ENCODE measurements at regions not wholly inside any gene's neighbourhood (a gene's known extent, or its start where the extent isn't known, plus 50 kb on each side); places are given as distances from the start of the nearest gene placed in this dataset.

- no peak for DNase-seq
Observed at GRCh38 chr6:5946701-5947100, 60.0 kb downstream of the NRN1 start.

- DNase-seq: no peak
Observed at GRCh38 chr6:5946181-5946580, 60.5 kb downstream of the NRN1 start.

DNA sequence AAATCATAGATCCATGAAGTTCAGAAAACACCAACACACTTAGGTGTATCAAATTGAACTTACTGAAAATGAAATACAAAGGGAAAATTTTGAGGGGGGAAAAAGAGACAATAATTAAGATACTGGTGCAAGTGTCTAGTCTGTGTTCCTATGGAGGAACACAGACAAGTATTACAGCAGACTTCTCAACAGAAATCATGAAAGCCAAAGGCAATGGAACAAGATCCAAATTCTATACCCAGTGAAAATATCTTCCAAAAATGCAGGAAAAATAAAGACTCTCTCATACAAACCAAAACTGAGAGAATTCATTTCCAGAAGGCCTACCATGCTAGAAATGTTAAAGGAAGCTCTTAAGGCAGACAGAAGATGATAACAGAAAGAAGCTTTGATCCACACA is 63.1 kb downstream of the NRN1 start:
- DNase-seq: no peak

GRCh38 chr6:5942591-5942990 is 64.1 kb downstream of the NRN1 start:
- DNase-seq: no peak

- no peak for DNase-seq
Observed at GRCh38 chr6:5941188-5941587, 65.5 kb downstream of the NRN1 start.

DNA sequence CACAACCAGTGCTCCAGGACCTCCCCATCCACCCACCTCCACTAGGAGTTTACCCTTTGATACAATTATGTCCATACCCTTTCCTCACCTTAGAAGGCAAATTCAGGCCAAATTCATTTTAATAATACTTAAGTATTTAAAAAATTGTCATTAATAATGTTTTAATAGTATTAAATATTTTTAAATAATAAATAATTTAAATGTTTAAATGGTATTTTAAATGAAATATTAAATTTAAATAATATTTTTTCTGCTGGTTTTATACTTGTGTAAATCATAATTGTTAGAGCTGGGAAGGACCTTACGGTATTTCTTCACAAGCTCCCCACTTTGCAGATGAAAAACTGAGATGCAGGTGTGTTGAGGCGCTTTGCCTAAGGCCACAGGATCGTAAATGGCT is 67.8 kb downstream of the NRN1 start:
- no peak for DNase-seq

DNA sequence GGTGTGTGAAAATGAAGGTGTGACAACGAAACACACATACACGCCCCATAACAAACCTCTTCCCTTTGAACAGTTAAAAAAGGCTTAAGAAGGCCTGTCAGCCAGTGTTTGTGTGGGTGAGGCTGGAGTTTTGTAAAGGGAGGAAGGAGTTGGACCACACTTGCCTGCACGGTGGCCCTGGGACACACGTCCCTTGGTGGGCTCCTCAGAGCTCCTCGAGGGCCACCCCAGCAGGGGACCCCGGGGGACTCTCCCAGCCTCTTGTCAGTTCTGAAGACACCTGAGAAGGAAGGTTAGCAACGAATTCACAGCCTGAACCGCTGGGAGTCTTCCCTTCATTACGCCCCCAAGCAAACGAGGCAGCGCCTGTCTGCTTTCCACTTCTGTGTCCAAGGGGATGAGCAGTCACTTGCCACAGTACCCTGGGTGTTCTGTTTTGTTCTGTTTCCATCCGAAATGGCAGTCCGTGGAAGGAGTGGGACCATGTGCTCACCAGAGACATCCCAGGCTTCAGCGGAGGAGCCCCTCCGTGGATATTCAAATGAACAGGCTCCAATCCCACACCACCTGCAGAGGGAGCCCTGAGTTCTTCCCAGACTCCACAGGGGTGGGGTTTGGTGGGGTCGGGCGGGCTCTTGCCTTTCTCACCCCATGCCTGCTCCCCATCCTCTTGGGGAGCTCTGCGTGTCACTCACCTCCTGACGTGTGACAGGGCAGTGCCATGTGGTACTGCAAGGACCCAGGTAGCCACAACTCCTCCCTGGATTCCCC is 68.6 kb downstream of the NRN1 start:
- DNase-seq: no peak

GRCh38 chr6:5937169-5937909 is 69.4 kb downstream of the NRN1 start:
- no peak for DNase-seq

DNA sequence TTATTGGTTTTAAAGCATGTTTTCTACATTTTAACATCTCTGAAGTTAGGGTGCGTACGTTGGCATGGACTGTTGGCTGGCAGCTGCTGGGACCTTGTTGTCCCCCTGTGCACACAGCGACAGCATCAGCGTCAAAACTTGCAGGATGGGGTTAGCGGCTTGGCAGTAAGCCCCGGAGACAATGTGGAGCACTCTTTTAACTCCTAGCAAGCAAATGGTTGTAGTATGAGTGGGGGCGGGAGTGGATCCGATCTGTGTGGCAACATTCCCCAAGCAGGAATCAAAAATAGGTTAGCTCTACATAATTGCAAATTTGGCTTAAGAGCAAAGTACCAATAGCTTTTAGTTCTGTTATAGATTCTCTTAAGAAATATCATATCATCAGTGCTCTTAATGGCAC is 70.1 kb downstream of the NRN1 start:
- DNase-seq: no peak

GRCh38 chr6:5936140-5936539 is 70.6 kb downstream of the NRN1 start:
- no peak for DNase-seq

GRCh38 chr6:5930968-5931367 is 75.8 kb downstream of the NRN1 start:
- no peak for DNase-seq

DNA sequence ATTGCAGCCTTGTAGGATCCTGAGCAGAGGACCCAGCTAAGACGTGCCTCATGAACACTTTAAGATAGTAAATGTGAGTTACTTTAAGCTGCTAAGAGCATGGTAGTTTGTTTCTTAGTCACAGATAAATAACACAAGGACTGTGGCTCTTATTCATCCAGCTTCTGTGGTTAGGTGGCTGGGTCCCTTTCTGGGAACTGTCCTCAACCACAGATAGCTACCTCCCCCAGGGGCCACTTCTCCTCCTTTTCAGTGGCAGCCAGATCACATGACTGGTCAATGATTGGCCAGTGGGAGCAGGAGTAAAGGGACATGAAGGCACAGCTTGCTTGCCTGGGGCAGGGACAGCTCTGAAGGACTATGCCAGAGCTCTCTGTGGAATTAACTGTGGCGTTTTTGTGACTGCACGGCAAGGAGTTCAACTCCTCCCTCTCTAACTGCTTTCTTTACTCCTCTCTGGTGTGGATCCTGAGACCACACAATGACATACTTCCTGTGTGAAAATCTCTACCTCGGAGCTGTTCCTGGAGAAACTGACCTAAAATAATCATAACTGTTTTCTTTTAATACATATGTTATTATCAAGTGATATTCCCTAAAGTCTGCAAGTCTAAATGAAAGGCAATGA is 76.5 kb downstream of the NRN1 start:
- no peak for DNase-seq

GRCh38 chr6:5923840-5924239 is 82.9 kb downstream of the NRN1 start:
- DNase-seq: no peak

DNA sequence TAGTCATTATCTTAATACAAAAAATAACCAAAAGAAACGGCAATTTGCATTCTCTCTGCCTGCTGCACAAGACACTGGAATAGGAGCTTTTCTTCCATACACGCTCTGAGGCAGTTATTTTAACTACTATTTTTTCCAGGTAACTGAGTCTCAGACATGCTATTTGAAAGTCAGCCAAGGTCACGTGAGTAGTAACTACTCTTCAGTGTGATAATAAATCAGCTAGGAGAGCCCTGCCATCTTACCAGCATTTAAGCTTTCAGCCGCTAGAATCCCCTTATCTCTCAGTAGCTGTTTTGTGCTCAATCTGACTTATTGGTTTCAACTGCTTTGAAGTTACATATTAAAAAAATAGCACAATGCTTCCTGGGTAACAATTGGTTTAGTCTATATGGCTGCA is 84.5 kb downstream of the NRN1 start:
- no peak for DNase-seq

- no peak for DNase-seq
Observed at GRCh38 chr6:5909721-5910120, 97.0 kb downstream of the NRN1 start.

DNA sequence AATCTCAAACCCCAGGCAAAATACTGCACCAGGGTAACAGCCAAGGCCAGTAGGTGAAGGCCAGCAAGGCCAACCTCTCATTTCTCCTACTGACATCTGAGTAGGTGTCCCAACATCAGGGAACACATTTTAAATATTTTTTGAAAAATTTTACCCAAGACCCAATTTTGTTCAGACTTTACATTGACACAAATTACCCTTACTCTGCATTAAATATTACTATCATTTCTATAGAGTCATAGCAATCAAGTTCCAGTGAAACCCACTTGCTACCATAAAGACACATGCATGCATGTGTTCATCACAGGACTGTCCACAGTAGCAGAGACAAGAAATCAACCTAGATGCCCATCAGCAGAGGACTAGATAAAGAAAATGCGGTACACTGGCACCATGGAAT is 99.9 kb downstream of the NRN1 start:
- no peak for DNase-seq

GRCh38 chr6:5906340-5906670 is 100.4 kb downstream of the NRN1 start:
- DNase-seq: no peak

DNA sequence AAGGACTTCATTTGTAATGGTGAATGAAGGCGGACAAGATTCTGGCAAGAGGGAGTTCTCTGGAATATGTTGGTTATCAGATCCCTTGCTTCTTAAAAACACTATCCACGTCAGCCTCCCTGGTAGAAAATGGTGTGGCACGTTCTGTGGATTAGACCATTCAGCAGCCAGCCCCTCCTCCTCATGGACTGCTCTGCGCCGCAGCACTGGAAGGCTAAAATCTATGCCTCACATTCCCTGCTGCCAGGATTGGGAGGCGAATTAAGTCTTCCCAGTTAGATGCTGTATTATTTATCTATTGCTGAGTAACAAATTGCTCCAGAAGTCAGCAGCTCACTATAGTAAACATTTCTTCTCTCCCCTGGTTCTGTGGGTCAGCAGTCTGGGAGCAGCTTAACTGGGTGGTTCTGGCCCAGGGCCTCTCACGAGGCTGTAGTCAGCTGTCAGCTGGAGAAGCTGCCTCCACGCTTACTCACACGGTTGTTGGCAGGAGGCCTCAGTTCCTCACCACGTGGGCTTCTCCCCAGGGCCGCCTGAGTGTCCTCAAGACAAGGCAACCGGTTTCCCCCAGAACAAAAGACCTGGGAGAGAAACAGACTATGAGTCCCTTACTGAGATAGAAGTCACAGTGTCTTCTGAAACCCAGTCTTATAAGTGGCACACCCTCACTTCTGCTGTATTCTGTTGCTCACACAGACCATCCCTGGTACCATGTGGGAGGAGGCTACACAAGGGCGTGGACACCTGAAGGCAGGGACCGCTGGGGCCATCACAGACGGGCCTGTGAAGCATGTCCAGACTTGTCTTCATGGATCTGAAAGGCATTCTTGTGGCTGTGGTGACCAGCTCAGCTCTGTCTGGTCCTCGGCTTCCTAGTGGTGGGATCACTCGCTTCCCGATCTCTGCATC is 101.0 kb downstream of the NRN1 start:
- no peak for DNase-seq

DNA sequence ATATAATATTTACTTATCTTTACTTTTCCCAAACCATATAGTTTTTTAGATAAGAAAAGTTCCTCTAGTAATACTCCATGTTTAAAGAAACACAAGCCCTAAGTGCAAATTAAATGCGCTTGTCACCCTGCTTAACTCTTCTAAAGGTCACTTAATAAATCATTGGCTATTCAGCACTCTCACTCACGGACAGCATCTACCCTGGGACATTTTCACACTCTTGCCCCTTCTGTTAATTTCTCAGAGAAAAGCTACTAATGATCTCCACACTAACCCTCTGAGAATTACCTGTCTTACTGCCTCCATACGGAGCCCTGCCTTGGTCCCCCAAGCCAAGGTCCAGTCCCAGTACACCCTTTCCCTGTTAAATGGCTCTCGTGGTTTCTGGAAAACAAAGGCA is 102.2 kb downstream of the NRN1 start:
- DNase-seq: no peak

DNA sequence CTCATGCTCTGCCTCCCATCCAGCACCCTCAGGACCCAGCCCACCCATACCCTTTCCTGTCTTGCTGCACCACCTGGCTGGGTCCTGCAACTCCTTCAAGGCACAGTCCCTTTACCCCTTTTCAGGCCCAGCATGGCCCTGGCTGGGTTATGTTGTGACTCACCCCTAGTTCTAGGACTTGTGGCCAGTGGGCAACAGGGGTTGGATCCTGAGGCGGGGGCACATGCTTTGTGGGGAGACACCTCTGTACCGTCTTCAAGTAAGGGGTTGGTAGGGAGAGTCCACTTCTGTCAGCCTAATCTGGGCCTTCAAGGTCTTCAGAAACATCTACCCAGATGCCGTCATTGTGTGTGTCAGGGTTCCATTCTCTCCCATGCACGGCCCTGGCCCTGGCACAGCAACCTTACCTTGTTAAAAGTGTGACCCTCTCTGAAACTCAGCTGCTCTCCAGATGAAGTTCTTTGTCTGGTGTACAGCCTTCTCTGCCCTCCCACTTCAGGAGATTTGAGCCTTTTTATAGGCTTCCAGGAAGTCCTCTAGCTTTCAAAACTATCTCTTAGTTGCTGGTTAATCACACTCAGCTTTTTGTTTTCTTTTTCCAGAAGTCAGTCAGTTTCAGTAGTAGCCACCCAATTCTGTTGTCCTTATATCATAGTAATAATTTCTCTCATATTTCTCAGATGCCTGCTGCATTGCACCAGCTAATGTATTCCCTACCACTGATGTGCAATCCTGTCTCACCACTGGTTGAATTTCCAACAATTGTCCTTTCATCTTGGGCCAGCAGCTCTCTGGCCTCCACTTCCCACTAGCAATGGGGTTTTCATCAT is 107.3 kb downstream of the NRN1 start:
- no peak for DNase-seq

DNA sequence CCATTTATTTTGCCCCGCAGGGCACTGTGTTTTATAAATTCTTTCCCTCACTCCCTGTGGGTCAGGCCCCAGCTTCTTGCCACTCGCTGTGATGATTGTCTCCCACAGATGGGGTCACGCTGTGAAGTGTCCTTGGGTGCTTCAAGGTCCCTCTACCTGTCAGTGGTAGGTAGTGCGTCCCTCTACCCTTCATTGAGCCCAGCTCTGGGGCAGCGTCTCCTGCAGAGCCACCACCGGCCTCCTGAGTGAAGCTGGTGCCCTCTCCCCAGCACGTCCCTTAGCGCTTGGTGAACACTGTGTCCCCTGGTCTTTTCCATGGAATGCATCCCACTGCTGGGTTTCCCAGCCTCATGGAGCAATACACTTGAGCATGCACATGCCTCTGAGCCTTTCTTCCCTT is 108.2 kb downstream of the NRN1 start:
- DNase-seq: no peak

- DNase-seq: no peak
Observed at GRCh38 chr6:5898102-5898501, 108.6 kb downstream of the NRN1 start.

Measured in SW 1271 (cell line).